Posterior vena cava (tissue), 2 donors: ENCODE measurements at regions not wholly inside any gene's neighbourhood (a gene's known extent, or its start where the extent isn't known, plus 50 kb on each side); places are given as distances from the start of the nearest gene placed in this dataset.
"Not testable (repeated sequence)": the region's sequence is repeated elsewhere in the genome, so short reads cannot be mapped to it uniquely, and the experiment has no call there.

ENCODE experiments used
- DNase-seq: peaks from one replicate; pipeline ENCODE4 v3.0.0-alpha.2; 2020; ENCODE audit warnings: low spot score
- intact Hi-C, 2 donors: fragments of 100-400 bp; cut with DNase I; formaldehyde crosslinking; loops; one replicate each; pipeline versions ENCODE4 v1.14.1 to v1.14.2; 2022 to 2023
- donor health status: DM: yes; HTN: yes; CAD: no.
- donor health status: DM: yes; HTN: yes; CAD: no.

- DNase-seq = no peak
- intact Hi-C loops = no loop called here
These were observed 416.8 kb upstream of the CCL2 start for GRCh38 chr17:33838281-33838680.

GRCh38 chr17:33847900-33848299 is 407.2 kb upstream of the CCL2 start:
- no peak for DNase-seq
- intact Hi-C loops = no loop called here

- intact Hi-C loops = no loop called here
- no peak for DNase-seq
These were observed 406.7 kb upstream of the CCL2 start for GRCh38 chr17:33848433-33848832.

GRCh38 chr17:33854596-33854995 is 400.5 kb upstream of the CCL2 start:
- no peak for DNase-seq
- intact Hi-C loops = no loop called here

GRCh38 chr17:33858121-33858520 is 397.0 kb upstream of the CCL2 start:
- no peak for DNase-seq
- intact Hi-C loops = no loop called here

- no peak for DNase-seq
- intact Hi-C loops = no loop called here
These were observed 396.4 kb upstream of the CCL2 start for GRCh38 chr17:33858682-33859081.

GRCh38 chr17:33862772-33863602 is 392.1 kb upstream of the CCL2 start:
- intact Hi-C loops = no loop called here

GRCh38 chr17:33864758-33865229 is 390.3 kb upstream of the CCL2 start:
- no peak for DNase-seq
- intact Hi-C loops = no loop called here

More at GRCh38 chr17:33862772-33863602, 392.1 kb upstream of the CCL2 start:
- DNase-seq = no peak

- DNase-seq = no peak
- intact Hi-C loops = no loop called here
These were observed 386.2 kb upstream of the CCL2 start for GRCh38 chr17:33868899-33869298.

- intact Hi-C loops = no loop called here
- DNase-seq = no peak
These were observed 384.1 kb upstream of the CCL2 start for GRCh38 chr17:33870936-33871335.

- intact Hi-C loops = no loop called here
- no peak for DNase-seq
These were observed 383.2 kb upstream of the CCL2 start for GRCh38 chr17:33871720-33872540.

- no peak for DNase-seq
- intact Hi-C loops = no loop called here
These were observed 381.9 kb upstream of the CCL2 start for GRCh38 chr17:33873201-33873617.

GRCh38 chr17:33874617-33875060 is 380.4 kb upstream of the CCL2 start:
- intact Hi-C loops = no loop called here

GRCh38 chr17:33875973-33876372 is 379.1 kb upstream of the CCL2 start:
- intact Hi-C loops = no loop called here
- DNase-seq = no peak

More at GRCh38 chr17:33874617-33875060, 380.4 kb upstream of the CCL2 start:
- DNase-seq = no peak

- intact Hi-C loops, DNase-seq: not testable (repeated sequence)
These were observed 372.8 kb upstream of the CCL2 start for GRCh38 chr17:33882273-33882672.

GRCh38 chr17:33882677-33883076 is 372.4 kb upstream of the CCL2 start:
- DNase-seq, intact Hi-C loops: not testable (repeated sequence)

GRCh38 chr17:33888455-33888854 is 366.6 kb upstream of the CCL2 start:
- DNase-seq = no peak
- intact Hi-C loops = no loop called here

- no peak for DNase-seq
- intact Hi-C loops = no loop called here
These were observed 366.0 kb upstream of the CCL2 start for GRCh38 chr17:33889040-33889439.

- intact Hi-C loops = no loop called here
- no peak for DNase-seq
These were observed 365.3 kb upstream of the CCL2 start for GRCh38 chr17:33889766-33890165.
